Suprapubic skin (tissue), 4 donors: ENCODE measurements at regions not wholly inside any gene's neighbourhood (a gene's known extent, or its start where the extent isn't known, plus 50 kb on each side); places are given as distances from the start of the nearest gene placed in this dataset.

Source experiments
- DNase-seq, 2 donors: peaks; one replicate each; pipeline ENCODE4 v3.0.0-alpha.2; 2019; ENCODE audit warnings: low spot score in 2 of 2
- H3K27ac ChIP-seq: fragments of 200-600 bp; sonication (generic); one replicate; pipeline ENCODE4 v1.5.1; 2019
- H3K27me3 ChIP-seq: fragments of 200-600 bp; sonication (generic); one replicate; pipeline ENCODE4 v1.5.1; 2019
- H3K36me3 ChIP-seq: fragments of 200-600 bp; sonication (generic); one replicate; pipeline ENCODE4 v1.5.1; 2019
- H3K4me1 ChIP-seq: fragments of 200-600 bp; sonication (generic); one replicate; pipeline ENCODE4 v1.5.1; 2019
- H3K4me3 ChIP-seq: fragments of 200-600 bp; sonication (generic); one replicate; pipeline ENCODE4 v1.5.1; 2019; ENCODE audit warnings: mild to moderate bottlenecking
- H3K9me3 ChIP-seq: fragments of 200-600 bp; sonication (generic); one replicate; pipeline ENCODE4 v1.5.1; 2019
- EP300 ChIP-seq: sonication (generic); formaldehyde crosslinking; IDR thresholded peaks from one replicate; pipeline ENCODE4 v1.6.1; 2017; ENCODE audit warnings: antibody characterized with exemption
- POLR2A ChIP-seq, 2 donors: fragments of 450-650 bp; IDR thresholded peaks; one replicate each; pipeline ENCODE4 v1.6.1; 2017; ENCODE audit warnings: antibody characterized with exemption in 2 of 2, mild to moderate bottlenecking in 2 of 2, moderate library complexity in 2 of 2
- POLR2AphosphoS5 ChIP-seq, 3 donors: sonication (generic); formaldehyde crosslinking; IDR thresholded peaks; one replicate each; pipeline ENCODE4 v1.6.1; 2017; ENCODE audit warnings: antibody characterized with exemption in 3 of 3
- WGBS: methylation state at CpG from one replicate; pipeline ENCODE4 v1.1.5; 2018; 5-methylcytosine and 5-hydroxymethylcytosine counted together
- TF ChIP-seq, protein P1 (sequence below), 2 donors: fragments of 200-600 bp in 1 of 2; fragments of 450-650 bp in 1 of 2; sonication (generic) in 1 of 2; IDR thresholded peaks; one replicate each; pipeline ENCODE4 v1.5.1; 2016 to 2019; ENCODE audit warnings: antibody characterized with exemption in 2 of 2, mild to moderate bottlenecking in 1 of 2, moderate library complexity in 1 of 2

DNA sequence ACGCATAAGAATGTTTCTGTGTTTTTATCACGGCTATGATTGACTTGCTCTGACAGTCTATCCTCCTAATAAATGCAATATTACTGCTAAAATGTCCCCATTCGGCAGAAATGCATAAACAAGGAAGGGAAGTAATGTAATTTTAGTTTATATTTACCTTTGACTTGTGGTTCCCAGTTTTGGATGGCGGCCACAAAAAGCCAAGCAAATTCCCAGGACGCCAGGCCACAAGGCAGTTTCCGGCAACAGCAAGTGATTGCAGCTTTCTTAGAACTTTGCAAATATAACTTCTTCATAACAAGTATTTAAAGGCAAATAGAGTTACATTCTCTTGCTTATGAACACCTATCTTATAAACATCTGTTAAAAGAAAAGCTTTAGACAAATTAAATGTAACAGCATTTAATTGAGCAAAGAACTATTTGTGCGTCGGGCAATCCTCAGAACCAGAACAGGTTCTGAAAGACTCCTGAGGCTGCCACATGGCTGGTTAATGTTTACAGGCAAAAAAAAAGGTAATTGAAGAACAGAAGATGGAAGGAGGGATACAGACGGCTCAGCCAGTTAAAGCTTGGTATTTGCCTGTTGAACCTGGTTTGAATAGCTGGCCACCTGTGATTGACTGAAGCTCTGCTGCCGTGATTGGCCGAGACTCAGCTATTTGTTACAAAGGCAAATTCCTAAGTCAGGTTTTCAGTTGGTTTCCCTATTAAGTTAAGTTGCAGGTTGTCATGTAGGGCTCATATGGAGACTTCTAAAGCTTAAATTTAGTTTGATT is 80.8 kb downstream of the C21orf91 start:
- Histone ChIP-seq H3K4me3 (no peak overlapping the region), H3K4me1 (peaks cover 16% of the 10 kb centered on the region), H3K27me3 (no peaks in the 10 kb centered on the region), H3K27ac (no peak overlapping the region), H3K36me3 (no peaks in the 10 kb centered on the region), H3K9me3 (no peaks in the 10 kb centered on the region)
- TF ChIP-seq POLR2A (IDR thresholded peaks at IDR 0.05): no peak
- no peak for TF ChIP-seq POLR2AphosphoS5 (IDR thresholded peaks at IDR 0.05)
- no peak for TF ChIP-seq EP300
- TF ChIP-seq, protein P1, sequence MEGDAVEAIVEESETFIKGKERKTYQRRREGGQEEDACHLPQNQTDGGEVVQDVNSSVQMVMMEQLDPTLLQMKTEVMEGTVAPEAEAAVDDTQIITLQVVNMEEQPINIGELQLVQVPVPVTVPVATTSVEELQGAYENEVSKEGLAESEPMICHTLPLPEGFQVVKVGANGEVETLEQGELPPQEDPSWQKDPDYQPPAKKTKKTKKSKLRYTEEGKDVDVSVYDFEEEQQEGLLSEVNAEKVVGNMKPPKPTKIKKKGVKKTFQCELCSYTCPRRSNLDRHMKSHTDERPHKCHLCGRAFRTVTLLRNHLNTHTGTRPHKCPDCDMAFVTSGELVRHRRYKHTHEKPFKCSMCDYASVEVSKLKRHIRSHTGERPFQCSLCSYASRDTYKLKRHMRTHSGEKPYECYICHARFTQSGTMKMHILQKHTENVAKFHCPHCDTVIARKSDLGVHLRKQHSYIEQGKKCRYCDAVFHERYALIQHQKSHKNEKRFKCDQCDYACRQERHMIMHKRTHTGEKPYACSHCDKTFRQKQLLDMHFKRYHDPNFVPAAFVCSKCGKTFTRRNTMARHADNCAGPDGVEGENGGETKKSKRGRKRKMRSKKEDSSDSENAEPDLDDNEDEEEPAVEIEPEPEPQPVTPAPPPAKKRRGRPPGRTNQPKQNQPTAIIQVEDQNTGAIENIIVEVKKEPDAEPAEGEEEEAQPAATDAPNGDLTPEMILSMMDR (IDR thresholded peaks at IDR 0.05): no peak
- DNase-seq: no peak
- WGBS: 77% methylated on average over 11 of the region's 11 CpGs

DNA sequence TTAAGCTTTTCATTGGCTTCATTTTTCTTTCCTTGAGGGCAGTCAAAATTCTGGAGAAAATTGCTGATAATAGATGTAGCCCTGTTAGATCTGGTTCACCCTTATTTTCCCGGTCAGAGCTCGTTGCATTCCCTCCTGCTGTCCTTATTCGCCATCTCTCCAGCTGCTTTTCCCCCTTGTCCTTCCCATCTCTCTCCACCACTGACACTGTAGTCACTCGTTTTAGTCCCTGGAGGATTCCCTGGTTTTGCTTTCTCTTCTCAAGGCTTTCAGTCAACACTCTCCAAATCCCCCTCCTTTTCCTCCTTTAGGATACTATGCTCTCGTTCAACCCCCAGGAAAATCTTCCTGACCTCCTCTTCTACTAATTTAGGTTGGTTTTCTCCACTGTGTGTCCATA is 83.1 kb downstream of the C21orf91 start:
- no peak for DNase-seq
- TF ChIP-seq EP300 (no peak), POLR2AphosphoS5 (IDR thresholded peaks at IDR 0.05) (no peak), POLR2A (IDR thresholded peaks at IDR 0.05) (no peak)
- TF ChIP-seq, protein P1 (IDR thresholded peaks at IDR 0.05): no peak
- no peak overlapping the region for H3K4me3 ChIP-seq
- H3K27me3 ChIP-seq: no peaks in the 10 kb centered on the region
- WGBS: 85% methylated on average over 5 of the region's 5 CpGs
- no peaks in the 10 kb centered on the region for H3K36me3 ChIP-seq
- peaks cover 3% of the 10 kb centered on the region for H3K4me1 ChIP-seq
- no peak overlapping the region for H3K27ac ChIP-seq
- no peaks in the 10 kb centered on the region for H3K9me3 ChIP-seq

DNA sequence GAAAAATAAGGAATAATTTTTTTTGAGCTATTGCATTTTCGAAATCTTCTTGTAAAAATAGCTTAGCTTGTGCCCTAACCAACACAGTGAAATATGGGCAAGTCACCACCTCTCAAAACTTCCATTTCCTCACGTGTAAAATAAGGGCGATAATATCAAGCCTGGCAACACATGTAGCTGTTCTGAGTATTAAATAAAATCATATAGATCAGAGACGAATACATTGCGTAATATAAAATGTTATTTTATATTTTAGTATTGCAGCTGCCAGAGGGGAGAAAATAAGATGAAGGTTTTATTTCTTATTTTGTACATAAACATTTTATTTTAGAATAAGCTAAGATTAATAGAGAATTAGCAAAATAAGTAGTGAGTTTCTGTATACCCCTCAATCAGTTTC is 85.9 kb downstream of the C21orf91 start:
- Histone ChIP-seq H3K27me3 (no peaks in the 10 kb centered on the region), H3K27ac (no peak overlapping the region), H3K36me3 (no peaks in the 10 kb centered on the region), H3K4me3 (no peak overlapping the region), H3K9me3 (no peaks in the 10 kb centered on the region), H3K4me1 (peaks cover 4% of the 10 kb centered on the region)
- 70% methylated on average over 5 of the region's 5 CpGs for WGBS
- no peak for TF ChIP-seq POLR2AphosphoS5 (IDR thresholded peaks at IDR 0.05)
- no peak for TF ChIP-seq POLR2A (IDR thresholded peaks at IDR 0.05)
- TF ChIP-seq, protein P1 (IDR thresholded peaks at IDR 0.05): no peak
- TF ChIP-seq EP300: no peak
- no peak for DNase-seq

GRCh38 chr21:17732306-17732705 is 86.8 kb downstream of the C21orf91 start:
- H3K36me3 ChIP-seq: no peaks in the 10 kb centered on the region
- 56% methylated on average over 2 of the region's 2 CpGs for WGBS
- H3K27ac ChIP-seq: no peak overlapping the region
- no peak for TF ChIP-seq EP300
- no peak for TF ChIP-seq POLR2AphosphoS5 (IDR thresholded peaks at IDR 0.05)
- no peak for TF ChIP-seq POLR2A (IDR thresholded peaks at IDR 0.05)
- TF ChIP-seq, protein P1 (IDR thresholded peaks at IDR 0.05): no peak
- no peak overlapping the region for H3K4me3 ChIP-seq
- peaks cover 4% of the 10 kb centered on the region for H3K4me1 ChIP-seq
- no peaks in the 10 kb centered on the region for H3K27me3 ChIP-seq
- no peak for DNase-seq
- no peaks in the 10 kb centered on the region for H3K9me3 ChIP-seq

- H3K27ac ChIP-seq: no peak overlapping the region
- no peaks in the 10 kb centered on the region for H3K36me3 ChIP-seq
- peaks cover 4% of the 10 kb centered on the region for H3K4me1 ChIP-seq
- WGBS: 95% methylated on average over 4 of the region's 4 CpGs
- H3K9me3 ChIP-seq: no peaks in the 10 kb centered on the region
- no peak for TF ChIP-seq POLR2A (IDR thresholded peaks at IDR 0.05)
- no peak for TF ChIP-seq EP300
- TF ChIP-seq, protein P1 (IDR thresholded peaks at IDR 0.05): no peak
- TF ChIP-seq POLR2AphosphoS5 (IDR thresholded peaks at IDR 0.05): no peak
- H3K4me3 ChIP-seq: no peak overlapping the region
- no peaks in the 10 kb centered on the region for H3K27me3 ChIP-seq
- no peak for DNase-seq
Observed at GRCh38 chr21:17731554-17731953, 87.6 kb downstream of the C21orf91 start.
